GM10248 (cell line): ENCODE measurements at regions not wholly inside any gene's neighbourhood (a gene's known extent, or its start where the extent isn't known, plus 50 kb on each side); places are given as distances from the start of the nearest gene placed in this dataset.
"Not testable (repeated sequence)": the region's sequence is repeated elsewhere in the genome, so short reads cannot be mapped to it uniquely, and the experiment has no call there.

Experiments
- CTCF ChIA-PET: fragments of 300-600 bp; sonication (Branson Sonifier 250); formaldehyde crosslinking; extraction: SDS; loops from one replicate; lab custom pipeline; 2021; ENCODE audit warnings: antibody characterized with exemption; lab: Yijun Ruan, JAX
- POLR2A ChIA-PET: fragments of 350-650 bp; sonication (Branson Sonifier 250); formaldehyde crosslinking; extraction: SDS; loops from one replicate; lab custom pipeline; 2020; ENCODE audit warnings: antibody characterized with exemption; lab: Yijun Ruan, JAX
- DNase-seq: peaks from one replicate; pipeline ENCODE4 v3.0.0; 2012; ENCODE audit errors: extremely low spot score
- CTCF ChIP-seq: IDR thresholded peaks from 2 replicates; pipeline ENCODE4 v1.5.1; 2012; ENCODE audit warnings: mild to moderate bottlenecking, low read depth; ENCODE audit errors: extremely low read depth, missing control alignments, control extremely low read depth

DNA sequence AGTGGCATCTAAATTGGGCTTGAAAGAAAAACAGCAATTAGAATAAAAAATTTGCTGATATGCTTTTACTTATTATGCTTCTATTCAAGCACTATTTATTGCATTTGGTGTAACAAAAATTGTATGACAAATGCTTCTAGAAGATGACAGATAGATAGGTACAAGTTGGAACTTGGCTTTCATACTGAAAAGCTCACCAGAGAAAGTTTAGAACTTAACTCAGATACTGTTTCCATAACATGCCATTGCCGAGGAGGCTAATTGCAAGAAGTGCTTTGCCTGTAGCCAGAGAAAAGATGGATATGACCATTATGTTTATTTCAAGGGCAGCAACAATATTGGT, 123.8 kb downstream of the NFKBIZ start:
- POLR2A ChIA-PET, result no interaction called here
- no peak for DNase-seq
- CTCF ChIA-PET, result interaction anchor here (1.6 kb wide), 1 partner anchor 170 kb away, joined by 3 read pairs; no protein-coding TSS in a partner anchor
- TF ChIP-seq CTCF, result no peak

- DNase-seq, result not testable (repeated sequence)
- CTCF ChIA-PET, result interaction anchor here (0.9 kb wide), 1 partner anchor 25 kb away, joined by 3 read pairs; no protein-coding TSS in a partner anchor
Observed at GRCh38 chr3:101975415-101975814, 126.1 kb downstream of the NFKBIZ start.

DNA sequence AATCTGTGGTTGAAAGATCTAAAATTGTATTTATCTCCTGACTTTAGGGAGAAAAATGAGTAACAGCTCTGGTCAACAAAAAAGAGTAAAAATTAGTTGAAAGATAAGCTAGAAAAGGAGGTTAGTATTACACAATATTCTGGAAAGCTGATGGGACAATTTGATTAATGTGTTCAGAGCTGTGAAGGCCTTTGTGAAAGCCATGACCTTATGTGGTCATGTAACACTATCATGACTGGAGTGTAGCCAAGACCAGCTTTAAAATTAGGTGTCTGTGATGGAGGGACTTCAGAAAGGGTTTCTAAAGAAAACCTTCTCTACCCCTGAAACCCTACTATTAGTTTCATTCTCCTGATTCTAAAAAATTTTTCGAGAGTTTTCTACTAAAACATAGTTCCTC, 127.2 kb downstream of the NFKBIZ start:
- no peak for TF ChIP-seq CTCF
- ChIA-PET CTCF (interaction anchor here (0.8 kb wide), 1 partner anchor 71 kb away, joined by 3 read pairs; no protein-coding TSS in a partner anchor), POLR2A (no interaction called here)
- peak; percentile 37 for DNase-seq

More at GRCh38 chr3:101975415-101975814, 126.1 kb downstream of the NFKBIZ start:
- POLR2A ChIA-PET, result not testable (repeated sequence)

DNA sequence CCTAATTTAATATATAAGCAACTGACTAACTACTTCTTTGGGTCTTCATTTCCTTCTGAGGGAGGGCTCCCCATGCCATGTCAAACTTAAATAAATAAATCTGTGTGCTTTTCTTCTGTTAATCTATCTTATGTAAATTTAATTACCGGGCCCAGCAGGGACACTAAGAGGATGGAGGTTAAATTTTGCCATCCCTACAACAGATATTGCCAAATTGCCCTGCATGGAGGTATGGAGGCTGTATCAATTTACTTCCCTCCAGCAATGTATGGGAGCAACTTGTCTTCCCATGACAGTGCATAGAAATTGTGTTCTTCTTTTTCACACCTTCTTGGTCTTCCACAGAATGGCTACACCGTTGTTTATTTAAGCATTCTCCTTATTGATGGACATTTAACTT, 129.0 kb downstream of the NFKBIZ start:
- CTCF ChIA-PET, result interaction anchor here (1.6 kb wide), 1 partner anchor 16 kb away, joined by 5 read pairs; no protein-coding TSS in a partner anchor

DNA sequence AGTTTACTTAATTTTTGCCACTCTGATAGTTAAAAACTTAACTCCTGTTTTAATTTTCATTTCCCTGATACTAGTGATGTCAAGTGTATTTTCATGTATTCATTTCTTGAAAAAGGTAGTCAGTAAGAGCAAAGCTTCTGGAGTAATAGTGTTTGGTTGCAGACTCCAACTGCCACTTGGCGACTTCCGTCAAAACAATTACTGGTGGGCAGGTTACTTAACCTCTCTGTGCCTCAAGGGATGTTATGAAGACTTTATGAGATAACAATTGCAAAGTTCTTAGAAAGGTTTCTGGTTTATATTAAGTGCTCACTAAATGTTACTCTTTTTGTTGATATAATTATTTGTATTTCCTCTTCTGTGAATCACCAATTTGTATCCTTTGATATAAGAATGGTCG, 129.7 kb downstream of the NFKBIZ start:
- ChIA-PET CTCF (no interaction called here), POLR2A (no interaction called here)

More for the DNA sequence above, 129.0 kb downstream of the NFKBIZ start:
- POLR2A ChIA-PET, result no interaction called here
- DNase-seq, result no peak
- no peak for TF ChIP-seq CTCF

DNA sequence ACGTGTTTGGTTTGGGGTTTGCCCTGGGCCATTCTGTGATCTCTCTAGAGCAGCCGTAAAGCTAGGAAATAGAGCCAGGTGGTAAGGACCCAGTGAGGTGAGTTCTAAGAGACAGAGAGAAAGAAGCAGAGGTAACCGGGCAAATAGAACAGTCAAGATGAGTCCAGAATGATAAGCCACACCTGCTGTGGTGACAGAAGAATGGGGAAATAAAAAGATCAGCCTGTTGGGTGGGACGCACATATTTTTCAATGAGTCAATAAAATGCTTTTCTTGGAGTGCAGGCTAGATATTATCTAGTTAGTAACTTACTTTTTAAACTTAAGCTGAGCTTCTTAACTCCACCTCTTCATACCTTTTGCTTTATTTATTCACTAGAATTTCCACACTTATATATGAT, 135.0 kb downstream of the NFKBIZ start:
- DNase-seq, result no peak
- CTCF ChIA-PET, result interaction anchor here (0.8 to 1.5 kb wide), 4 partner anchors 18 to 245 kb away, joined by 3 to 4 read pairs (median 4); no protein-coding TSS in a partner anchor
- POLR2A ChIA-PET, result no interaction called here
- no peak for TF ChIP-seq CTCF

More for the DNA sequence above, 129.7 kb downstream of the NFKBIZ start:
- DNase-seq, result no peak
- TF ChIP-seq CTCF, result no peak

DNA sequence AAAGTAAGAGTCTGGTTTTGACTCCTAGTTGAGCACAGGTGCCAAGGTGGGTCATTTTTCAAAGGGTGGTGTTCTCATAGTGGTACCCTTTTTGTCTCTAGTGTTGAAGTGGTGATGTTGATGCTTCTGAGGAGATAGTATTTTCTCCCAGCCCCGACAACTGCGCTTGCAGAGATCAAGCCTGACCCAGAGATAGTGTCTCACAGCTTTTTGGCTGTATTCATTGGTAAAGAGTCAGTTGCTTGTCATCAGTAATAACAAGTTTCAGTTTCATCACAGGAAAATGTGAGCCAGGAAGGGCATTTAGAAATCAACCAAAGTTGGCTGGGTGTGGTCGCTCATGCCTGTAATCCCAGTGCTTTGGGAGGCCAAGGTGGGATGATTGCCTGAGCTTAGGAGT, 139.3 kb downstream of the NFKBIZ start:
- no peak for TF ChIP-seq CTCF
- ChIA-PET POLR2A (interaction anchor here (1.8 kb wide), 1 partner anchor 140 kb away, joined by 5 read pairs; the partner anchor contains the start of gene NFKBIZ), CTCF (interaction anchor here (1.6 kb wide), 1 partner anchor 10 kb away, joined by 5 read pairs; no protein-coding TSS in a partner anchor)
- no peak for DNase-seq
